ENCODE measurements at regions not wholly inside any gene's neighbourhood (a gene's known extent, or its start where the extent isn't known, plus 50 kb on each side); places are given as distances from the start of the nearest gene placed in this dataset.

DNA sequence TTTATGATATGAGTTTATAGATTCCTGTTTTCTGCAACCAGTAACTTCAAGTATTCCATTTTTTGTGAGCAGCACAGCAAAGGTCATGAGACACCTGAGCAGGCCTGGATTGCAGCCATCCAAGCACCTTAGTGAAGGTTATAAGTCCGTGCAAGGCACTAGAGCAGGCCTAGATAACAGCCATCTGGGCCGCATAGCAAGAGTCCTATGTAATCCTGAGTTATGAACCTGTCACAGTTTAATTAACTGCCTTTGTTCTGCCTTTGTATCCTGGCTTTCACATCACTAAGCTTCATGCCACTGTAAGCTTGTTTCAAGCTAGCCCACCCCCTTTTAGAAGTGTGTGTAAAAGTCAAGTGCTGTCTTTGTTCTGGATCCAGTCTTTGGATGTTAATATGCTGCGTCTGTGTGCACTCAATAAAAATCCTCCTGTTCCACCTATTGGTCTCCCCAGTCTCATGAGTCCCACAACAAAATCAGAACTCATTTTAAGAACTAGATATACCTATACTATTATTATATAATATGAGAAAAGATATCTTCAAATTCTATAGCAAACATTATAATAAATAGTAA, 556.2 kb upstream of the CHRM3 start:
- Histone ChIP-seq H3K9me3 (peaks cover 0 to 45% (median 16%) of the 10 kb centered on the region in 11 donors), H3K4me3 (no peak overlapping the region), H3K27ac (no peak overlapping the region), H3K27me3 (no peaks in the 10 kb centered on the region), H3K4me1 (no peaks in the 10 kb centered on the region), H3K36me3 (no peaks in the 10 kb centered on the region)
- ATAC-seq: no peak
- DNase-seq: no peak
- intact Hi-C loops (cut with DNase I): no loop called here
- TF ChIP-seq, protein P1, sequence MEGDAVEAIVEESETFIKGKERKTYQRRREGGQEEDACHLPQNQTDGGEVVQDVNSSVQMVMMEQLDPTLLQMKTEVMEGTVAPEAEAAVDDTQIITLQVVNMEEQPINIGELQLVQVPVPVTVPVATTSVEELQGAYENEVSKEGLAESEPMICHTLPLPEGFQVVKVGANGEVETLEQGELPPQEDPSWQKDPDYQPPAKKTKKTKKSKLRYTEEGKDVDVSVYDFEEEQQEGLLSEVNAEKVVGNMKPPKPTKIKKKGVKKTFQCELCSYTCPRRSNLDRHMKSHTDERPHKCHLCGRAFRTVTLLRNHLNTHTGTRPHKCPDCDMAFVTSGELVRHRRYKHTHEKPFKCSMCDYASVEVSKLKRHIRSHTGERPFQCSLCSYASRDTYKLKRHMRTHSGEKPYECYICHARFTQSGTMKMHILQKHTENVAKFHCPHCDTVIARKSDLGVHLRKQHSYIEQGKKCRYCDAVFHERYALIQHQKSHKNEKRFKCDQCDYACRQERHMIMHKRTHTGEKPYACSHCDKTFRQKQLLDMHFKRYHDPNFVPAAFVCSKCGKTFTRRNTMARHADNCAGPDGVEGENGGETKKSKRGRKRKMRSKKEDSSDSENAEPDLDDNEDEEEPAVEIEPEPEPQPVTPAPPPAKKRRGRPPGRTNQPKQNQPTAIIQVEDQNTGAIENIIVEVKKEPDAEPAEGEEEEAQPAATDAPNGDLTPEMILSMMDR (IDR thresholded peaks at IDR 0.05): no peak
- WGBS, 2 donors: 60 to 67% methylated on average over 3 of the region's 3 CpGs

DNA sequence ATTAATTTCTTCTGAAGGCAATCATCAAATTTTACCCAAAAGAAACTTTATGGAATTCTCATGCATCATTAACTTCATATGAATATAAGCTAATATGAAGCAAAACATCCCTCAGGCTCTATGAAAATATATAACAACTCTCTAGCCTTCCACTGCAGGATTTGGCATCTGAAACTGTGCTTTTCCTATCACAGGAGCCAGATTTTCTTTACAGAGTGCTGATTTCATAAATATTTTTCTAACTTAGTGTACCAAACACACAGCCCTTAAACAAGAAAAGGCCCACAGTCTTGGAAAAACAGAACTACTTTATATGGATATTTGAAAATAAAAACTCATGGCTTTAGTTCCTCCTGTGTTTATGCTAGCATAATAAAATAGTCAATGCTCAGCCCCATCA, 559.5 kb upstream of the CHRM3 start:
- TF ChIP-seq, protein P1 (IDR thresholded peaks at IDR 0.05): no peak
- Histone ChIP-seq H3K4me1 (no peaks in the 10 kb centered on the region), H3K4me3 (no peak overlapping the region), H3K27ac (no peak overlapping the region), H3K36me3 (no peaks in the 10 kb centered on the region), H3K9me3 (peaks cover 0 to 62% (median 17%) of the 10 kb centered on the region in 11 donors), H3K27me3 (no peaks in the 10 kb centered on the region)
- intact Hi-C loops (cut with DNase I): no loop called here
- DNase-seq (no peak), ATAC-seq (no peak)

DNA sequence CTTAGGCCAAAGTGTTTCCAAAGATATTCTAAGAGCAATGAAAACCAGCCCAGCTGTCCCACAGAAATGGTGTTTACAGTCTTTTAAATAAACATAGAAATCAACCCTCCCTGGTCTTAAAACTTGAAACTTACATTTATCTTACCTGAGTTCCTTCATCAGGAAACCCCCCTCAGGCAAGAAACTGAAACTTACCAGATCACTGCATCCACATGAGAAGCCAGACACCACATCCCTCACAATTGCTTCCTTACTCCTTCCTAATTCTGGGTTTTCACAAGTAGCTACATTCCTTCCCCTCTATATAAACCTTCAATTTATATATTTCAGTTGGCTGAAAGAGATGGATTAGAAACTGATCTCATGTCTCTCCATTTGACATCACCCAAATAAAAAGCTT, 563.0 kb upstream of the CHRM3 start:
- Histone ChIP-seq H3K27me3 (no peaks in the 10 kb centered on the region), H3K4me3 (no peak overlapping the region), H3K4me1 (no peaks in the 10 kb centered on the region), H3K9me3 (peaks cover 0 to 39% (median 9%) of the 10 kb centered on the region in 11 donors), H3K36me3 (no peaks in the 10 kb centered on the region), H3K27ac (no peak overlapping the region)
- DNase-seq (no peak), ATAC-seq (no peak)
- intact Hi-C loops (cut with DNase I): no loop called here
- TF ChIP-seq, protein P1 (IDR thresholded peaks at IDR 0.05): no peak

DNA sequence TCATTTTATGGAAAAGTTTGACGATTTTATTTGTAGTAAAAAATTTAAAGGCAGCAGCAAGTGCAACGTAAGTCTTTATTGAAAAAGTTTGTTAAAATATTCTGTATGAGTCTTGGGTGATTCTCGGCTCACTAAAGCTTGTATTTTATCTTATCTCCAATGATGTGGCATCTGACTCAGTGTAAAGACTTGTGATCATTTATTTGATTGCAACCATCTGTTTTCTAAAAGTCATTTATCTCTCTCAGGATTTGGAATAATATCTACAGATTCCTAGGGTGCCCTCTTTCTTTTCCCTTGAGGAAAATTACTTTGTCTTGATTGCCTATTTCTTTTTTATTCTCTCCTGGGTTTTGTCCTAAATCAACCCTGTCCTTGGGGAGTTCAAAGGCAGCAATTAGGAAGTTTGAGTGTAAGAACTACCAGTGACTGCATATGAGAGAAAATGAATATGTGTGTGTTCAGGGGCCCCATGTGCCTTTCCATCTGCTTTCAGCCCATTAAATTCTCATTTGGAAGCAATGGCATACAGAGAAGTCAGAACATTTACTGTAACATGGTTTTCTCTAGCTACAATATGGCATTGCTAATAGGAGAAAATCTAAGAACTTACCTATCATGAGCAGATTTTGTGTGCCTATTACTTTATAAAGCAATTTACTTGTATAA, 575.0 kb upstream of the CHRM3 start:
- 68 to 69% methylated on average over 3 of the region's 3 CpGs for WGBS, 2 donors
- Histone ChIP-seq H3K36me3 (no peaks in the 10 kb centered on the region), H3K27me3 (no peaks in the 10 kb centered on the region), H3K4me1 (no peaks in the 10 kb centered on the region), H3K4me3 (no peak overlapping the region), H3K9me3 (peaks cover 0 to 8% (median 0%) of the 10 kb centered on the region in 11 donors), H3K27ac (no peak overlapping the region)
- intact Hi-C loops (cut with DNase I): no loop called here
- ATAC-seq (no peak), DNase-seq (no peak)
- TF ChIP-seq, protein P1 (IDR thresholded peaks at IDR 0.05): no peak

Data from heart right ventricle (tissue), 16 donors.